GM12874 (cell line): ENCODE measurements at regions not wholly inside any gene's neighbourhood (a gene's known extent, or its start where the extent isn't known, plus 50 kb on each side); places are given as distances from the start of the nearest gene placed in this dataset.

ENCODE experiments used
- TF ChIP-seq, protein P1 (sequence below): IDR thresholded peaks from 2 replicates; pipeline ENCODE4 v1.5.1; 2011; ENCODE audit warnings: low read depth, mild to moderate bottlenecking, control low read depth, low read length, moderate library complexity; ENCODE audit not compliant: insufficient read depth

DNA sequence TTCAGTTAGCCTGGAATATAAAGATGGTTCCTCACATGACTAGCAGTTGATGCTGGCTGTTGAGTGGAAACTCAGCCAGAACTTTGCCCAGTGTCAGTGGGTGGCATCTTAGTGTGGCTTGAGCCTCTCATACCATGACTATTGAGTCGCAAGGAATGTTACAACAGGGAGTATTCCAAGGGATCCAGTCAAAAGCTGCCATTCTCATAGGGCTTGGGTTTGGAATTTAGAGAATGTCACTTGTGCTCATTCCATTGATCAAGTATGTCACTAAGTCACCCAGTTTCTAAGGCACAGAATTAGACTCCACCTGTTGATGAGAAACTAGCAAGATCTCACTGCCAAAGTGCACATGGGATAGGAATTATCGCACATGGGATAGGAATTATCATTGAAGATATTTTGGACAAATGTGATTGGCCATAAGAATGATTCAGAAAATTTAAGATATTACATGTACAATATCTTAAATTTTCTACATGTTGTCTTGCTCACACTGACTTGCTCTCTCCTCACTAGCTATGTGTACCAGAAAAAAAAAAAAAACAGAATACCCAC lies 1290.7 kb upstream of the ADGRL2 start:
- TF ChIP-seq, protein P1, sequence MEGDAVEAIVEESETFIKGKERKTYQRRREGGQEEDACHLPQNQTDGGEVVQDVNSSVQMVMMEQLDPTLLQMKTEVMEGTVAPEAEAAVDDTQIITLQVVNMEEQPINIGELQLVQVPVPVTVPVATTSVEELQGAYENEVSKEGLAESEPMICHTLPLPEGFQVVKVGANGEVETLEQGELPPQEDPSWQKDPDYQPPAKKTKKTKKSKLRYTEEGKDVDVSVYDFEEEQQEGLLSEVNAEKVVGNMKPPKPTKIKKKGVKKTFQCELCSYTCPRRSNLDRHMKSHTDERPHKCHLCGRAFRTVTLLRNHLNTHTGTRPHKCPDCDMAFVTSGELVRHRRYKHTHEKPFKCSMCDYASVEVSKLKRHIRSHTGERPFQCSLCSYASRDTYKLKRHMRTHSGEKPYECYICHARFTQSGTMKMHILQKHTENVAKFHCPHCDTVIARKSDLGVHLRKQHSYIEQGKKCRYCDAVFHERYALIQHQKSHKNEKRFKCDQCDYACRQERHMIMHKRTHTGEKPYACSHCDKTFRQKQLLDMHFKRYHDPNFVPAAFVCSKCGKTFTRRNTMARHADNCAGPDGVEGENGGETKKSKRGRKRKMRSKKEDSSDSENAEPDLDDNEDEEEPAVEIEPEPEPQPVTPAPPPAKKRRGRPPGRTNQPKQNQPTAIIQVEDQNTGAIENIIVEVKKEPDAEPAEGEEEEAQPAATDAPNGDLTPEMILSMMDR: no peak

DNA sequence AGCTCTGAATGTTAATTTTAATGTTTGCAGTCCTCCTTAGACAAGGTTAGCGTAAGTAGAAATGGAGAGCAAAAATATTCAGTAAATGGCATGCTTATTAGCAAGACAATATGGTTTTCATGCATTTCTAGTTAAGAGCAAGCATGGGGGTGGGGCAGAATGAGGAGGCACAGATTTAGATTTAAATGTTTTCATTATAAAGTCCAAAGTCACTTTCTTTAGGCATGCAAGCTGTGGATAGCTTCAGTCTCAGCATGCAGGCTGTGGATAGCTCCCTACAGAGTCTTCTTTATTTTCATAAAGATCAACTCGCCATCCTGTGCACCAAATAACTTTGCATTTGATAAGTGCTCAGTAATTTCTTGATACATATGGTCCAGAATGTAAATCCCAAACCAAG lies 1294.5 kb upstream of the ADGRL2 start:
- TF ChIP-seq, protein P1: no peak

DNA sequence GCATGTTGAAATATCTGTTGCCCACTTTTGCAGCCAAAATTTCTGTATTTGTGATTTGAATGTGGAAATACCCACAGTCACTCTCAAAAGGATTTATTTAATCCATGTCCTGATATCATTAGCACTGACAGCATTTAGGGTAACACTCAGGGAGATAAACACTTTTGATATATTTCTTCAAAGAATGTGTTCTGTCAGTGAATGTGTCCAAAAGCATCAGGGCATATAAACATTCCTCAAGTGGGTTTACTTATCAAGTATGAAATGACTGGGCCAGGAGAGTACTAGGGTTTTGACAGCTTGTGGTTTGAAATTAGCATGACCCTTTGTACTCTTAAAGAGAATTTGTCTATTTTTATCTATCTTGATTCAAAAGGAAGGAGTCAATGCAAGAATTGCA lies 1302.1 kb upstream of the ADGRL2 start:
- TF ChIP-seq, protein P1: no peak

DNA sequence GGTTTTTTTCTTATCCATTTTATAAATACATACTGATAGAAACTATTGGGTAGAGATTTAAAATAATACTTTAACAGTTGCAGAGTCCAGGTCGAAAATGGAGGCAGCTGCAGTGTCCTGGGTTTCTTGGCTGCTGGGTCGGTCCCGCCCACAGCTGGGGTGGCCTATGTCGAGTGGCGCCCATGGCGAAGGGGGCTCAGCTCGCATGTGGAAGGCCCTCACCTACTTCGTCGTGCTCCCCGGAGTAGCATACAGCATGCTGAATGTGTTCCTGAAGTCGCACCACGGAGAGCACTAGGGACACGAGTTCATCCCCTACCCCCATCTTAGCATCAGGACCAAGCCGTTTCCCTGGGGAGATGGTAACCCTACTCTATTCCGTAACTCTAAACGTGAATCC lies 1304.9 kb upstream of the ADGRL2 start:
- TF ChIP-seq, protein P1: no peak

DNA sequence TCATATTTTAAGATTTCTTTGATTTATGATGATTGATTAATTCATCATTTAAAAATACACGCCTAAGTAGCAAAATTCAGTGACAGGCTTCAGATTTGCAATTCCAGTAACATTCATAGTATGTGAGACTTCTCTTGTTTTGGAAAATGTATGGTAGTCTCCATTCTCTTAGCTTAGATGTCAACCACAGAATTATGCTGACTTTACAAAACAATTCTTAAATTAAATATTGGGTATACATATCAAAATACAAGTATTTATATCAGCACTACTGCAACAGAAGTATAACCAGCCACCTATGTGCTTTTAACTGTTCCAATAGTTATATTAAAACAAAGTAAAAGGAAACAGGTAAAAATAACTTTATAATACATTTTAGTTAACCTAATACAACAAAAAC lies 1328.6 kb upstream of the ADGRL2 start:
- TF ChIP-seq, protein P1: no peak

DNA sequence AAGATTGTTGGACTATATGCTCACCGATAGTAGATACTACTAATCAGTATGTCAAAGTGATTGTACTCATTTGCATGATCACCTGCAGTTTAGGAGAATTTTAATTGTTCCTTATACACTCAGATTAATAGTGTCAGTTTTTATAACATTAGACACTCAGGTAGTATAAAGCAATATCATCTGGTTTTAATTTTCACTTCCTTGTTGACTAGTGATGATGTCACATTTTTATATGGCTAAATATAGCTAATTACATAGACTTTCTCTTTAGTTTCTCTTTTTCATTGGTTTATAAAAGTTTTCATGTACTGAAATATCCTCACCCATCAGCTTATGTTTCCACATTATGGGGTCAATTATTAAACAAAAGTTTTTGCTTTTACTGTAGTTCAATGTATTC lies 1332.4 kb upstream of the ADGRL2 start:
- TF ChIP-seq, protein P1: no peak

DNA sequence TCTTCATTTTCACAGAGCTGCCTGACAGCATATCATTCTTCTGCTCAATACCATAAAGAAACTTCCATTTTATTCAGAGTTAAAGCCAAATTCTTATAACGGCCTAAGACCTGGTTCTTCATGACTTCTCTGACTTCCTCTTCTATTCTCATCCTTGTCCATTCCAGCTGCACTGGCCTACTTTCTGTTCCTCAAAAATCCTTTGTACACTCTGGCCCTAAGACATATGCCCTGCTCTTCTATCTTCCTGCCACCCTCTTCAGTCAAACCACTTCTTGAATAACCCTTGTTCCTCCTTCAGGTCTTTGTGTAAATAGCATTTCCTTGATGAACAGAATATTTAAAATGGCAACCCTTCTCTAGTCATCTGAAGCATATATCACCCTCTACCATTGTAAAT lies 1338.7 kb upstream of the ADGRL2 start:
- TF ChIP-seq, protein P1: no peak
